NB4 (cell line): ENCODE measurements at regions not wholly inside any gene's neighbourhood (a gene's known extent, or its start where the extent isn't known, plus 50 kb on each side); places are given as distances from the start of the nearest gene placed in this dataset.

Source experiments
- DNase-seq: peaks from one replicate; pipeline ENCODE4 v3.0.0; 2010; ENCODE audit warnings: low read depth
- H3K4me3 ChIP-seq: one replicate; pipeline ENCODE4 v1.5.1; 2011; ENCODE audit warnings: mild to moderate bottlenecking, low read depth, low read length, moderate library complexity
- MYC ChIP-seq: IDR thresholded peaks from 2 replicates; pipeline ENCODE4 v1.6.1; 2011; ENCODE audit warnings: low read depth, low read length
- POLR2A ChIP-seq: IDR thresholded peaks from 2 replicates; pipeline ENCODE4 v1.6.1; 2011; ENCODE audit warnings: mild to moderate bottlenecking; ENCODE audit not compliant: insufficient read length; ENCODE audit errors: extremely low read depth
- TF ChIP-seq, protein P1 (sequence below): IDR thresholded peaks from 2 replicates; pipeline ENCODE4 v1.6.1; 2011; ENCODE audit warnings: low read depth, low read length
- TF ChIP-seq, protein P2 (sequence below): IDR thresholded peaks from one replicate; pipeline ENCODE4 v1.5.1; 2012; ENCODE audit warnings: low read depth, low read length

DNA sequence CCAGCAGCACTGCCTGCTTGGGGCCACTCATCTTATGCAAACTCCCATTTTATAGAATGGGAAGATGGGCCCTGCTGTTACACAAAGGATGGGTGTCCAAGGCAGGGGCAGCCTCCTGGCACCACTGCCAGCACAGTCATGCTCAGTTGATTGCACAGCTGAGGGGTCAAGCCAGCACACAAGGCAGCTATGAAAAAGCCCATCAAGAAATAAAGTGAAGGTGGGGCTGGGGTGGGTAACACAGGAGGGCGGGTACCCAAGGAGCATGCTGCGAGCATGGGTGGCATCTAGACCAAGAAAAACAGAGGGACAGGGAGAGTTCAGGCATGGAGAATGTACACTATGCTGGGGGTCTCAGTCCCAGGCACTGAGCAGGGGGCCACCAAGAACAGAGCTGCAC is 74.7 kb upstream of the UNC5B start:
- no peak for DNase-seq
- TF ChIP-seq POLR2A (no peak), MYC (no peak)
- TF ChIP-seq, protein P1, sequence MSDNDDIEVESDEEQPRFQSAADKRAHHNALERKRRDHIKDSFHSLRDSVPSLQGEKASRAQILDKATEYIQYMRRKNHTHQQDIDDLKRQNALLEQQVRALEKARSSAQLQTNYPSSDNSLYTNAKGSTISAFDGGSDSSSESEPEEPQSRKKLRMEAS, result no peak
- TF ChIP-seq, protein P2, sequence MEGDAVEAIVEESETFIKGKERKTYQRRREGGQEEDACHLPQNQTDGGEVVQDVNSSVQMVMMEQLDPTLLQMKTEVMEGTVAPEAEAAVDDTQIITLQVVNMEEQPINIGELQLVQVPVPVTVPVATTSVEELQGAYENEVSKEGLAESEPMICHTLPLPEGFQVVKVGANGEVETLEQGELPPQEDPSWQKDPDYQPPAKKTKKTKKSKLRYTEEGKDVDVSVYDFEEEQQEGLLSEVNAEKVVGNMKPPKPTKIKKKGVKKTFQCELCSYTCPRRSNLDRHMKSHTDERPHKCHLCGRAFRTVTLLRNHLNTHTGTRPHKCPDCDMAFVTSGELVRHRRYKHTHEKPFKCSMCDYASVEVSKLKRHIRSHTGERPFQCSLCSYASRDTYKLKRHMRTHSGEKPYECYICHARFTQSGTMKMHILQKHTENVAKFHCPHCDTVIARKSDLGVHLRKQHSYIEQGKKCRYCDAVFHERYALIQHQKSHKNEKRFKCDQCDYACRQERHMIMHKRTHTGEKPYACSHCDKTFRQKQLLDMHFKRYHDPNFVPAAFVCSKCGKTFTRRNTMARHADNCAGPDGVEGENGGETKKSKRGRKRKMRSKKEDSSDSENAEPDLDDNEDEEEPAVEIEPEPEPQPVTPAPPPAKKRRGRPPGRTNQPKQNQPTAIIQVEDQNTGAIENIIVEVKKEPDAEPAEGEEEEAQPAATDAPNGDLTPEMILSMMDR, result no peak
- H3K4me3 ChIP-seq, result no peak overlapping the region

DNA sequence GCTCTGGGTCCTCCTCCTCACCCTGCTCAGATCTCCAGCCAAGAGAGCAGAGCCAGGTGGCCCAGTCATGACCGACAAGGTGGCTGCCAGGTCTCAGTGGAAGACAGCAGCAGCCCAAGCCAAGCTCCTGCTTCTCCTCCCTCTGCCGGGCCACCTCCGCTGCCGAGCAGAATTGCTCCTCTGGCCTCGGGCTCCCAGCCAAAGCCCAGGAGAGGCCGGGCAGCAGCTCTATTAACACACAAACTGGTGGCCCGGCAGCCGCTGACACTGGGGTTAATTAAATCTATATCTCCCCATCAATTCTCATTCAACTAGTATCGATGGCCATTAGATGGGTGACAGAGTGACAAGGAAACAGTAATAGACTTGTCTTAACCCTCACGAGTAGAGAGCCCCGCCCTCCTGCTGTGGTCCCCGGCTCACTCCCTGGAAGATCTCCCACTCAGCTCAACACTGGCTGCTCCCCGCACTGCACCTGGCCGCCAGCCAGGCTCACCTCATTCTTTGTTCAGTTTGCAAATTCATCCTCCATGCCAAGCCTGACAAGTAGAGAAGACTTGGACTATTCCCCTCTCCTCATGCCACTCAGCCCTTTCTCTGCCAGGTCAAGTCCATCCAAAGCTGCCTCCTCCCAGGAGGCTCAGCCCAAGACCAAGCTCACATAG is 74.1 kb upstream of the UNC5B start:
- no peak for DNase-seq
- TF ChIP-seq POLR2A (no peak), MYC (no peak)
- TF ChIP-seq, protein P2, result no peak

DNA sequence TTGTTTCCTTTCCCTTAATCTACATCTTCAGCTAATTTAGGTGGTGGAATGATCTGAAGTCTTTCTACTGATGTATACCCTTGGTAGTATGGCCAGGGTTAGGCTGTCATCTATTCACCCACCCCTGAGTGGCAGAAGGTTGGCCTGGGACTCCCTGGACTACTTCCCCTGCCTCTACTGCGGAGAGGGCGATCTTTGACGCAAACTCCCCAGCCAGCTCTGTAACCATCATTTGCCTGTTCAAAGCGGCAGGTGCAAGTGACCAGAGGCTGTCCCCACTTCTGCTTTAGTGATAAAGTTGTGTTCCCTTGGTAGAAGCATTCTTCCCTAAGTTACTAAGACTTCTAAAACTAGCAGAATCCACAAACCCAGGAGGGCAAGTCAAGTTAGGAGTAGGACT is 70.8 kb upstream of the UNC5B start:
- TF ChIP-seq, protein P1, result no peak
- TF ChIP-seq, protein P2, result no peak
- TF ChIP-seq POLR2A (no peak), MYC (no peak)
- no peak overlapping the region for H3K4me3 ChIP-seq
- no peak for DNase-seq

More for the DNA sequence above, 74.1 kb upstream of the UNC5B start:
- no peak overlapping the region for H3K4me3 ChIP-seq

DNA sequence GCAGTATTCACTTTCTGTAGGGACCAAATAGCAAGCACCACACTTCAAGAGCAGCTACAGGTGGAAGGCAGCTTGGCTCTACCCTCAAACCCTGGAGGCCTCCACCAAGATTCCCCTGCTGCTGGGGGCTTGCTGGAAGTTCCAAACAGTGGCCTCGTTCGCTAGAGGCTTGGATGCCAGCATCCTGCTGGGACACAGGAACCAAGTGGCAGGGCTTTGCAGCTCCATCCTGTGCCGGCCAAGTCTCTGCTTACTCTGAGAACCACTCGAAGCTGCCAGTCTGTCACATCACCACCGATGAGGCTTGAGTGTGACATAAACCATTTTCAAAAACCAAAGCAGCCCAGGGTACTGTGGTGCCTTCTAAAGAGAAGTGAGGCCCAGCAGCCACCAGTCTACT is 69.2 kb upstream of the UNC5B start:
- no peak for DNase-seq
- no peak overlapping the region for H3K4me3 ChIP-seq
- TF ChIP-seq, protein P2, result no peak
- TF ChIP-seq MYC (no peak), POLR2A (no peak)
- TF ChIP-seq, protein P1, result no peak

DNA sequence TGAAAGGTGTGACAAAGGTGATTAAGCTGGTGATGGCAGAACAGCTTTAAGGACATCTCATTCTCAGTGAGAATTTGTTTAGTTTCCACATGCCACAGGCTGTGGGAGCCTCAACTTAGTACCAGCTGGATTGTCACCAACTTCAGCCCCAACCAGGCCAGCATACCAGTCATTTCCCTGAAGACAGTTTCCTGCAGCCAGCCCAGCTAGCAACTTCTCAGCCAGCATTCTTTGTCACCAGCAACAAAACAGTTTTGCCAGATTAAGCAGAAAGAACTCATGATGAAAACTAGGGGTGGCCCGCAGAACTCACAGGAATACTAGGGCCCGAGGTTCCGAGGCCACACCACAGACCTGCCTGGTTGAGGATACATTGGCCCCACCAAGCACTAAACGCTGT is 68.8 kb upstream of the UNC5B start:
- no peak for TF ChIP-seq POLR2A
- no peak for TF ChIP-seq MYC
- TF ChIP-seq, protein P1, result no peak
- TF ChIP-seq, protein P2, result no peak
- no peak for DNase-seq
- no peak overlapping the region for H3K4me3 ChIP-seq
